ENCODE measurements at regions not wholly inside any gene's neighbourhood (a gene's known extent, or its start where the extent isn't known, plus 50 kb on each side); places are given as distances from the start of the nearest gene placed in this dataset.
"Not testable (repeated sequence)": the region's sequence is repeated elsewhere in the genome, so short reads cannot be mapped to it uniquely, and the experiment has no call there.

DNA sequence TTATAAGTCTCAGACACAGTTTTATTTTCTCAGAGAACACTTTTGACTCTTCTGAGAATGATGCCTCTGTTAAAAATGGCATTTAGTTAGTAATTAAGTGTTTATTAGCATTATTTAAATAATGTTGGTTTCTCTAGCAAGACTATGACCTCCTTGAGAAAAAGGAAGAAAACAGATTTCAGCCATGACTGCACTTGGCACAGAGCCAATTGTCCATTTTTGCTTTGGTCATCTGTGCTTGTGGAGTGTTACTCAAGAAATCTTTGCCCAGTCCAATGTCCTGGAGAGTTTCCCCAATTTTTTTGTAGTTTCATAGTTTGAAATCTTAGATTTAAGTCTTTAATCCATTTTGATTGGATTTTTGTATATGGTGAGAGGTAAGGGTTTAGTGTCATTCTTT lies 1229.4 kb upstream of the FAM98A start:
- no peak for DNase-seq (ENCODE audit: low spot score)

DNA sequence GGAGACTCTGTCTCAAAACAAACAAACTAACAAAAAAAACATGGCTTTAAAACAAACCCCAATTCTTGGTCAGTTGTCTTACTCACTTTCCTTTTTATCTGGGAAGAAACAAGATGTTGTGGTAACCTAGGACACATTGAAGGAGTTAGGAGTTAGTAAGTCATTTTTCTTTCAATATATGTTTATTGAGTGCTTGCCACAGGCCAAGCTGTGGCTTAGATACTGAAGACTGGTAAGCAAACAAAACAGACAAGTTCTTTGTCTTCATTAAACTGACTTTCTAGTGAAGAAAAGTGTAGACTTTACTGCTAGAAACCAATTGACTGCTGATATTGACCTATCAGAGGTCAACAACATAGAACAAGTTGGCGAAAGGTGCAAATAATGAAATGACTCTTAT lies 1228.3 kb upstream of the FAM98A start:
- no peak for DNase-seq (ENCODE audit: low spot score)

DNA sequence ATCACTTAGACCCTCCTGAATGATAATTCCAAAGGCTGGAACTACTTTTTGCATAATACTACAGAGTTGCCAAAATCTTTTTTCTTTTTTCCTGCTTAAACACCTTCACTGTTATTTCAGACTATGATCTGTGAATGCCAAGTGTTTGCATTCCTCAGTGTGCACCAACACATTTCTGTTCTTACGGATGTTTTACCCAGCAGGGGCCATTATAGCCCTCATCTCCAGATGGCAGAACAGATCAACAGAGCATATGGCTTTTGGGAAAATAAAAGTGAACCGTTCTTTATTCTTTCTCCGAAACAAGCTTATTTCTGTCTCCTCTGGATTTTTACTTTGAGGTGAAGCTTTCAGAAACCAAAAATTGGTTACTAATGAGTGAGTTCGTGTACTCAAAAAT lies 1226.6 kb upstream of the FAM98A start:
- peak; percentile 19 for DNase-seq (ENCODE audit: low spot score)

DNA sequence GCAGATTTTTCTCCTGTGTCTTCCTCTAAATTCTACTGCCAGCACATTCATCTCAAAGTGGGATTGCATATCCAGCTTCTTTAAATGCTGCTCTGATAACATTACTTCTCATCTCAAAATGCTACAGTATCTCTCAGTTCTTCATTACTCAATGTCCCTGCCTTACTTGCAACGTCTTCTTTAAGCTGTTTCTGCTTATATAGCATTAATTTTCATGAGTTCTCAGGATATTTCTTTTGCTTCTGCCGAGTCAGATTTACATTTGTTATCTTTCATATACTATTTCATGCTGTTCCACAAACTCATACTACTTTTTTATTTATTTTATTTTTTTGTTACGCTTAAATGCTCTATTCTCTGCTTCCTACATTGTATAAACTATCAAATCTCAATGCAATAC lies 1223.5 kb upstream of the FAM98A start:
- no peak for DNase-seq (ENCODE audit: low spot score)

DNA sequence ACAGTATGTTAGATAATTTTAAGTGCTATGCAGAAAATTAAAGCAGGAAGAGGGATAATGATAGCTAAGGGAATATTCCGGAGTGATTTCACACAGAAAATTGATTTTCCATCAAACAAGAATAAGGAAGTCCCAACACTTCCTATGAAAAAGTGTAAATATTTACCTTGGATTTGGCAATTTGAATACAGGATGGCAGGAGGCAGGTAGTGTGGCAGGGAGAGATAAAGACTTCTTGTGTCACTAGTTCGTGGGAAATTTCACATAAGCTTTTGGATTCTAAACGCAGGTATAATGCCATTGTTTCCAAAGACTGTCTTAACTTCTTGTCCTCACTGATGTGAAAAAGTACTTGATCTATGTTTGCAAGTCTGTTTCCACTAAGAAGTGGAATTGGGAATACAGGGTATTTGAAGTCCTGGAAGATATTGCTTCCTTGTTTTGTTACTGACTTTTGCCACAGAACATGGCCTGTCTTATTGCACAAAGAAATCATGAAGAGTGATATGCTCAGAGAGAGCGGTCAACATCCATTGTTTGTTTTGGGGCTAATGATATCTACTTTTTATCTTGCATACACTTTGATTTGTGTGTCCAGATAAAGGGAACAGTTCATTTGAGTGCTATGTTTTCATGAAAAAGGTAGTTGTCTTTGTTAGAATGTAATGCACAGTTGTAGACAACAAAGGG lies 1216.1 kb upstream of the FAM98A start:
- no peak for DNase-seq (ENCODE audit: low spot score)

DNA sequence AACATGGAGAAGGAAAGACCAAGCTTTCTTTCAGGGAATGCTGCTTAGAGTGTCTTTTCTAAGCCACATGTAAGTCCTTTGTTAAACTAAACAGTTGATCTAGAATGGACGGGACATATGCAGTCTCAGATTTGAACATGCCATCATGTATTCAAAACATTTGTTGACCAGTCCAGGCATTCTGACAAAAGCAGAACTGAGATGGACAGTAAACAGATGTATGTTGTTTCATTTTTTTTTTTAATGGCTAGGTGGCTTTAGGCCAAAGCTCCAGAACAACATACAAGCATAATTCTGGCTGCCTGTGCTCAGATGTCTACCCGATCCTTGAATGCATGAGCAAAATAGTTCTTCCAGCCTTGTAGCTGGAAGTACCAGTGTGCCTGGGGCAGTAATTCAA lies 1211.4 kb upstream of the FAM98A start:
- DNase-seq (ENCODE audit: low spot score) = no peak

DNA sequence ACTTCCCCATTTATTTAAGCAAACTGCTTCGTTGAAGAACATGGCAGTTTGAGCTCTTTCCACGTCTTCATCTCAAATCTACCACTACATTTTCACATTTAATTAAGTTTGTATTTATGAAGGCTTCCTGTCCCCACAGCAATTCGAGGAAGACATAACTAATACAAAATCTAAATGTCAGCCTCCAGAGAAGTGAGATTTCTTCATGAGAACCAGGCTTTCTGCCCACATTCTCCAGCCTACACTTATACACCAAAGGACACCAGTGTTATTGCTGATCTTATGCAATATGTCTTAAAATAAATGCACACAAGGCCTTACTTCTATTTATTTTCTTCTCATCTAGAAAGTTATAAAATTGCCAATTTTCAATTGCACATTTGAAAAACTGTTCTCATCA lies 1209.3 kb upstream of the FAM98A start:
- DNase-seq (ENCODE audit: low spot score) = no peak

DNA sequence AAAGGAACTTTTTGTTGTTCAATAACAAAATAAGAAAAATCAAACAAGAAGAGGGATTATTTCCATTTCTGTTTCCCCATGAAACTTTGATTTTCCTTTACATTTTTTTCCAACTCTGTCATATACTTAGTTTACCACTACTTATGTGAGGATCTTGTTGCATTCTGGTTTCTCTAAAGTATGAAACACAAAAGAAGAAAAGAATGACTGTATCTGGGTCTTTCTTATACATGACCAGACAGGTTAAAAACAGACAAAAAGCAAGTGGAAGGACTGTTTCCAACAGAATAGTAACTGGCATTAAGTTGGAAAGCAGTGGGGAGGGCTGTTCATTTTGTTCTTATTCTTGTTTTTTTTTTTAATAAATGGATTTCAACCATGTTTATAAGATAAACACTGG lies 1207.8 kb upstream of the FAM98A start:
- DNase-seq (ENCODE audit: low spot score) = no peak

DNA sequence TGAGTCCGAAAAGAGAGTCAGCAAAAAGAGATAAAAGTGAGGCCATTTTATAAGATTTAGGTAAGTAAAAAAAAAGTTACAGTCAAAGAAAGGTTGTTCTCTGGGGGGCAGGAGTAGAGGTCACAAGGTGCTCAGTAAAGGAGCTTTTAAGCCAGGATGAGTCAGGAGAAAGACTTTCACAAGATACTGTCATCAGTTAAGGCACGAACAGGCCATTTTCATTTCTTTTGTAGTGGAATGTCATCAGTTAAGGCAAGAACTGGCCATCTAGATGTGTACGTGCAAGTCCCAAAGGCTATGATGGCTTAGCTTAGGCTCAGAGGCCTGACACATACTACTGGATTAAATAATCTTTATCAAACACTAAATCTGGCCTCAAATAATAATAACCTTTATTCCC lies 1207.3 kb upstream of the FAM98A start:
- DNase-seq (ENCODE audit: low spot score) = no peak

DNA sequence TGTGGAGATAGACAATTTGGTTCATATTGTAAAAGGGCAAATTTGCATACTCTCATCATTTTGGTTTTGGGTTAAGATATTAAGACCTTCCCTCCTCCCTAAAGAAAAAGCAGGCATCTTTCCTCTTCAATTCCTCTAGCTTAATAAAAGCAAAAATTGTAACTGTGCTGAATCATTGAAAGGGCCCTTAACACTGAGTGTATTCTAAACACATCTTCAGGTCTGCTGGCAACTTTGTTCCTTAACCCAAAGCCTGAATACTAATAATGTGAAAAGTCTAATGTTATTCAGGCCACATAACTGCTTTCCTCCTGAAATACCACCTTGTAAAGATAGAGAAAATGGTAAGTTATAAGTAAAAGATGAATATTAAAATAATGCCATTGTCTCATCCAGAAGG lies 1200.5 kb upstream of the FAM98A start:
- DNase-seq (ENCODE audit: low spot score) = peak; percentile 10

DNA sequence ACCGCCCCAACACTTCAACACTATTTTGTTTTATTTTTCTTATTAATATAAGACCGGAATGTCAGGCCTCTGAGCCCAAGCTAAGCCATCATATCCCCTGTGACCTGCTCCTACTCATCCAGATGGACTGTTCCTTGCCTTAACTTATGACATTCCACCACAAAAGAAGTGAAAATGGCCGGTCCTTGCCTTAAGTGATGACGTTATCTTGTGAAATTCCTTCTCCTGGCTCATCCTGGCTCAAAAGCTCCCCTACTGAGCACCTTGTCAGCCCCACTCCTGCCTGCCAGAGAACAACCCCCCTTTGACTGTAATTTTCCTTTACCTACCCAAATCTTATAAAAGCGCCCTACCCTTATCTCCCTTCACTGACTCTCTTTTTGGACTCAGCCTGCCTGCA lies 1196.5 kb upstream of the FAM98A start:
- not testable (repeated sequence) for DNase-seq (ENCODE audit: low spot score)

DNA sequence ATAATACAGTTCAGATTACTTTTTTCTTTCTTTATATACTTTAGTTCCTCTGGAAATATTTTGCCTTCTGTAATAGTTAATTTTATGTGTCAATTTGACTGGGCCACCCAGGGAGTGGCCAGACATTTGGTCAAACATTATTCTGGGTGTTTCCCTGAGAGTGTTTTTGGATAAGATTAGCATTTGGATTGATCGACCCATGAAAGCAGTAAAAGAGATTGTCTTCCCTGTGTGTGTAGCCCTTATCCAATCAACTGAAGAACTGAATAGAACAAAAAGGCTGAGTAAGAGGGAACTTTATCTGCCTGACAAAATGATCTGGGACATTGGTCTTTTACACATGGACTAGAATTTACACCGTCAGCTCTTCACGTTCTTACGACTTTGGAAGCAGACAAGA lies 1190.1 kb upstream of the FAM98A start:
- DNase-seq (ENCODE audit: low spot score) = no peak

DNA sequence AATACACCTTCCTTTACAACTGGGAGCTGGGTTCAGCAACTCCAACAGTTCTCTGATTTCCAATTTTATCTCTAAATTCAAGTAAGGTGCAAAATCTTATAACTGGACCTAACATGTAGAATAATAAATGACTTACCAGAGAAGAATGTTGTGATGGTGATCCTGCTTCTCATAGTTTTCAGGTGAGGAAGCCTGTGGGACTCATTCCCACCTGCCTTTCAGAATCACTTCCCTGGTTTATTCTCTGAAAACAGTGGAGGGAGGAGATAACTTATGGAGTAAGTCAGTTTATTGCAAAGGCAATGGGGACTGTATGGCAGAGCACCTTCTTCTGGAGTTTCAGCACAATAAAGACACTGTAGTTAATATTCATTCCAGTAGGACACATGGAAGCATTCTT lies 1188.2 kb upstream of the FAM98A start:
- DNase-seq (ENCODE audit: low spot score) = no peak

DNA sequence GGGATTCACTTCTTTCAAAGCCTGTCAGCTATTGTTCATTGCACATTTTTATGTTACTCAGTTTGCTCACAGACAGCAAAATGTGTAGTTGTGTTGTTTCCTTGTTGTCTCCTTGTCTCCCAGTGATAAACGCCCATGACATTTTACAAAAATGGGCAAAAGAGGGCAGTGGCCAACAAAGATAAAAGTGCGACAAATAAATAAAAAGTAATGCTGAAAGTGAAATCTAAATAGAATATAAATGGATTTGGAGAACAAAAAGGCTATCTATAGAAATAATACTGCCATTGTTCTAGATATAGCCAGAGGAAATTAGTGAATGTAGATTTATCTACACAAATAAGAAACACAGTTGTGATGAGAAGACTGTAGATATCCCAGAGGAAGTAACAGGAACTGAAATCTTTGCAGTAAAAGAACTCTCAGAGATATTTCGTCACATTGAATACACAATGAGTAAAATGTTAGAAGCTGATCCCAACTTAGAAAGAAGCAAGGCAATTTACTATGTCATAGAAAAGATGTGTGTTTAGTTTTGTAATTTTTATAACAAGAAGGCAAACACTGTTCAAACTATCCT lies 1186.2 kb upstream of the FAM98A start:
- peak; percentile 83 for DNase-seq (ENCODE audit: low spot score)

DNA sequence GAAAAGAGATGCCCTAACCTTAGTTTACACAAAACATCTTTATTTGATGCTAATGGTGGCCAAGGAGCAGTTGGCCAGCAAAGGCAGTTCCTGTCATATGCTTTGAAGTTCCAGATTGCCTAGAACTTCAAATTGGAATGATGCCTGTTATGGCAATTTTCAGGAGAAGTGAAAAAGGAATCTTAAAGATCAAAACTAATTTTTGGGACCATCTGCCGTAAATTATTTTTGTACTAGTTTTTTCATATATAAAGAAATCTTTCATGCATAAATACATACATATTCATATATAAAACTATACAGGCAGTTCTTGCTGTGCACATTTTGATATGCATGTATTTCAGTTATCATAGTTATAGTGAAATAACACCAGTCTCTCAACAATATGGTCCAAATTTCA lies 1185.6 kb upstream of the FAM98A start:
- DNase-seq (ENCODE audit: low spot score) = peak; percentile 12

DNA sequence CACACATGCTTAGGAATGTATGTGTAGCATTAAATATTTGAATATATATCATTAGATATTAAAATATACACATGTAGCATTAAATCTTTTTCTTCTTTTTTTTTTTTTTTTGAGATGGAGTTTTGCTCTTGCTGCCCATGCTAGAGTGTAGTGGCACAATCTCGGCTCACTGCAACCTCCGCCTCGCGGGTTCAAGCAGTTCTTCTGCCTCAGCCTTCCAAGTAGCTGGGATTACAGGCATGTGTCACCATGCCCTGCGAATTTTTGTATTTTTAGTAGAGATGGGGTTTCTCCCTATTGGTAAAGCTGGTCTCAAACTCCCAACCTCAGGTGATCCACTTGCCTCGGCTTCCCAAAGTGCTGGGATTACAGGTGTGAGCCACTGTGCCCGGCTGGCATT lies 1151.6 kb upstream of the FAM98A start:
- DNase-seq (ENCODE audit: low spot score) = not testable (repeated sequence)

DNA sequence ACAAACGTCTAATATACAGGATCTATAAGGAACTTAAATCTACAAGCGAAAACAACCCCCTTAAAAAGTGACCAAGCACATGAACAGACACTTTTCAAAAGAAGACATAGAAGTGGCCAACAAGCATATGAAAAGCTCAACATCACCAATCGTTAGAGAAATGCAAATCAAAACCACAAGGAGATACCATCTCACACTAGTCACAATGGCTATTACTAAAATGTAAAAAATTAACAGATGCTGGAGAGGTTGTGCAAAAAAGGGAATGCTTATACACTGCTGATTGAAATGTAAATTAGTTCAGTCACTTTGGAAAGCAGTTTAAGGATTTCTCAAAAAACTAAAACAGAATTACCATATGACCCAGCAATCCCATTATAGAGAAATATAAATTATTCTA lies 1148.5 kb upstream of the FAM98A start:
- no peak for DNase-seq (ENCODE audit: low spot score)

DNA sequence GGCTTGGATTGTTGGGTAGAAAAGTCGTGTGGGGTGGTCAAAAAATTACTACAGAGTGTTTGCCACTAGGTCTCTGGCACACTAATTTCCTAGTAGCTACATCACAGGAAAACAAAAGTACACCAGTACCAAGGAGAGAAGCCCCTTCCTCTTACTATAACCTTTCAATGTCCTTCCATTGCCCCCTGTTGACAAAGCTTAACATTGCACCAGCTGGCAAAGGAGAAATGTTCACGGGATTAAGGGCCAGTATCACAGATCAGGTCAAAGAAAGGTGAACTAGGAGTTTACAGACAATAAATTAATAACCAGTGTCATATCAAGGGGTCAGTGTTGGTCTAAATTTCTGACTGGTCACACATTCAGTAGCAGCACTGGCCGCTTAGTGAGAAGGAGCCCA lies 1139.6 kb upstream of the FAM98A start:
- no peak for DNase-seq (ENCODE audit: low spot score)

DNA sequence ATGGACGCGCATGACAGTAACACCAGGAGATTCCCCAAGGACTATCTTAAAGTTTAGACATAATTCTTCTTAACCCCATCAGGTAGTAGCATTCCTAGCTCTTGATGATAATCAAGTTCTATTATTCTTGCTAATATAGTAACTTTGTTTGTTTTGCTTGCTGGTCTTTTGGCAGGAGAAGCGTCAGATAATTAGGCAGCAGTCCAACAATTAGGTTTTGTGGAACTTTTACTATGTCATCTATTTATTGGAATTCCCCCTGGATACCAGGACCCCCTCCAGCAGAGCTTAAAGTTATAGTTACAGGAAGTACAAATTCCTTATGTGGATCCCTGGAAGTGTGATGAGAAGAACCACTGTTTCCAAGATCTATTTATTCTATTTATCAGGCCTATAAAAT lies 1138.0 kb upstream of the FAM98A start:
- no peak for DNase-seq (ENCODE audit: low spot score)

DNA sequence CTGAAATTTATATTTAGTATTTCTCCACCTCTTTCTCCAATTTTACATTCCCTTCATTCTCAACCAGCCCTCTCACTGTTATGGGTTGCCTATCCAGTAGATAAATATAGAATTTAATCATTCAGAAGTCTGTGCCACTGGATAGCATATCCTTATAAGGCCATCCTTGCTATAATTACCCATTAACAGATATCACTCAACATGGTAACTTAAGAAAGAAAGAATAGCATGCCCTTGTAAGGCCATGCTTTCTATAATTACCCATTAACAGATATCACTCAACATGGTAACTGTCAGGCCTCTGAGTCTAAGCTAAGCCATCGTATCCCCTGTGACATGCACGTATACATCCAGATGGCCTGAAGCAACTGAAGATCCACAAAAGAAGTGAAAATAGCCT lies 1137.4 kb upstream of the FAM98A start:
- no peak for DNase-seq (ENCODE audit: low spot score)

DNA sequence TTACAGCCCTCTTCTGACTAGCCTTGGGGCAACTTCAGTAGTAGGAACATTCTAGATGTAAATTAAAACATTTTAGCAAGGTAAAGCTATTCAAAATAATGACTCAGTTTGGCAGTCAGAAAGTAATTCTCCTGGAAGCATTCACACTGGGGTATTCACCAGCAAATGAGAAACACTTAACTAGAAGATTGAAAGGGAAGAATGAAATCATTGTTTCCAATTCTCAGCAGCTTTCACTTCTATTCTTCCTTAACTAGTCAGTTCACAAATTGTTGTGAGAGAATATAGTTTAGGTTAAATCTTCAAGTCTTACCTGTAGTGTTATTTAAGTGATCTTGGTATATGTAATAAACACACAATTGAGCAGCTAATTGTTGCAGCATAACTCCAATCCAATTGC lies 1135.6 kb upstream of the FAM98A start:
- DNase-seq (ENCODE audit: low spot score) = peak; percentile 24

DNA sequence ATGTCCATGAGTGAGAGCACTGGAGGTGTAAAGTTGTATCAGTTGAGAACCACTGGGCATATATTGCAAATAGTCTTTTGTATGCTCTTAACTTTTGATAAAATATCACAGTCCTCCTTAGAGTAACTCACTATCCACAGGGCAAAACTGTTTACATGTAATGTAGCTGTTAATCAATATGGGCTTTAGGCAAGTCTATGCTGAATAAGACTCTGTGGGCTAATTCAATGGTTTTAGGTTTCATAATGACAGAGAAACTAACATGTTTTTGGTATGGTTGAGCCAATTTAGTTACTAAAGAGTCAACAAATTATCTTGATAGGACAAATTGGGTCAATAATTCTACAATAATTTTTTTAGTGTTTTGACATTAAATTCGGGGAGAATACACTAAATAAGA lies 1134.9 kb upstream of the FAM98A start:
- no peak for DNase-seq (ENCODE audit: low spot score)

DNA sequence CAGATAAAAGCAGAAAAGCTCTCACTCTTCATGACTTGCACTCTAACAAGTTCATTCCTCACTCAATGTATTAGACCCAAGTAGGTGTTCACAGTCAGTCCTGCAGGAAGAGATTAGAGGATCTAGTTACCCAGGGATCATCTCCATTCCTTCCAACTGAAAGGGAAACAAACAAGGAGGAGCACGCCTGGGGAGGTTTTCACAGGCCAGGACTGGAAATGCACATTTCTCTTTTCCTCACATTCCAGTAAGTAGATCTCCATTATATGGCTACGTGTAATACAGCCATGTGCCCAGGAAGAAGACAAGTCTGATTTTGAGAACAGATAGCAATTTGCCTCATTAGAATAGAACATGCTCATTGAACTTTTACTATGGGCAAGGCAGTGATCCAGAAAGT lies 1132.2 kb upstream of the FAM98A start:
- no peak for DNase-seq (ENCODE audit: low spot score)

DNA sequence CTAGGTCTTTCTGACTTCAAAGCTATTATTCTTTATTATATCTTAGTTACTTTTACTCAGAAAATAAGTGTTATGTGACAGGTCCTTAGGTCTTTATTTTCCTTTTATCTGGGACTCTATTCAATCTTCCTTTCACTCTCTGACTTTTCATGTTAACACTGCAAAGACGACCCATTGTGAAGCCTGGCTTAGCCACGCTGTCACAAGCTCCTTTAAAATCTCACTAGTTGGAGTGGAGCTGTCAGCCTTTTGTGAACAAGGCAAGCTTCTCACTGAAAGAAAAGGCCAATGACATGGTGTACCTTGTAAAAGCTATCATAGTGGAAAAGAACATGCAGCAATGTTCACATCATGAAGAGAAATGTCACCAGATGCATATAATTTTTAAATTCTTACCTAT lies 1130.7 kb upstream of the FAM98A start:
- peak; percentile 29 for DNase-seq (ENCODE audit: low spot score)
